SK-N-SH (cell line): ENCODE measurements at regions not wholly inside any gene's neighbourhood (a gene's known extent, or its start where the extent isn't known, plus 50 kb on each side); places are given as distances from the start of the nearest gene placed in this dataset.

ENCODE experiments used
- CTCF ChIP-seq: fragments of 200-600 bp; sonication (generic); IDR thresholded peaks from 2 replicates; pipeline ENCODE4 v1.6.1; 2017; ENCODE audit warnings: antibody characterized with exemption, mild to moderate bottlenecking, moderate library complexity
- EP300 ChIP-seq, 2 experiments: IDR thresholded peaks; 2 replicates each; pipeline versions ENCODE4 v1.4.0 to v1.6.1; 2012; ENCODE audit warnings: borderline replicate concordance in 1 of 2, low read depth in 1 of 2, low read length in 1 of 2
- GABPA ChIP-seq: IDR thresholded peaks from 2 replicates; pipeline ENCODE4 v1.4.0; 2012; ENCODE audit warnings: low read depth, mild to moderate bottlenecking
- GATA2 ChIP-seq: sonication (generic); formaldehyde crosslinking; IDR thresholded peaks from 2 replicates; pipeline ENCODE4 v1.5.0; 2020; ENCODE audit warnings: mild to moderate bottlenecking, missing genetic modification reagents
- JUND ChIP-seq: IDR thresholded peaks from 2 replicates; pipeline ENCODE4 v1.4.0; 2012
- MAX ChIP-seq: IDR thresholded peaks from 2 replicates; pipeline ENCODE4 v1.4.0; 2012; ENCODE audit warnings: low read depth
- NRF1 ChIP-seq: IDR thresholded peaks from 2 replicates; pipeline ENCODE4 v1.6.1; 2012; ENCODE audit warnings: low read depth, mild to moderate bottlenecking, low read length
- POLR2AphosphoS5 ChIP-seq: IDR thresholded peaks from 2 replicates; pipeline ENCODE4 v1.6.1; 2012; ENCODE audit warnings: low read depth, low read length
- YY1 ChIP-seq: IDR thresholded peaks from 2 replicates; pipeline ENCODE4 v1.4.0; 2012; ENCODE audit warnings: low read depth, mild to moderate bottlenecking

- TF ChIP-seq CTCF = no peak
- TF ChIP-seq GATA2 (CRISPR knock-in tag) = no peak
- no peak for TF ChIP-seq JUND
- TF ChIP-seq EP300 (IDR thresholded peaks at IDR 0.05; ENCODE audit: borderline replicate concordance in 1 of 2, low read depth in 1 of 2, low read length in 1 of 2) = no peak
- no peak for TF ChIP-seq POLR2AphosphoS5
- no peak for TF ChIP-seq NRF1
- TF ChIP-seq YY1 = no peak
- TF ChIP-seq MAX = no peak
- TF ChIP-seq GABPA = no peak
Measured at GRCh38 chr7:153385502-153385901, 626.0 kb downstream of the ACTR3B start.
